ENCODE measurements at regions not wholly inside any gene's neighbourhood (a gene's known extent, or its start where the extent isn't known, plus 50 kb on each side); places are given as distances from the start of the nearest gene placed in this dataset.

DNA sequence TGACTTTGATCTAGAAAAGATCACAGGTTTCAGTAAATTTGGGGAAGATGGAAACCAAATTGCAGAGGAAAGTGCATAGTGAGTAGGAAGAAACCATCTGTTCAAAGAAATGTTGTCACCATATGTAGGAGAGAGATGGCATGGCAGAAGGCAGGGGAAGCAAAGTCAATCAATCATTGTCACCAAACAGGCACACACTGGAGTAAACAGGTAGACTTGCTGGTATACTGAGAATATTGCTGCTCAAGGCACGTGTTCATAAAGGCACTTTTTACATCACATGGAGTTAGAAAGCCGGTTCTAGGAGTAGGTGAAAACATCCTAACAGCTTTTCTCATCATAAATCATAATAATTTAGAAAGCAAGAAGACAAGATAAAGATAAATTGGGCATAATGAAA is 550.5 kb upstream of the FAT1 start:
- TF ChIP-seq TAF1 (IDR thresholded peaks at IDR 0.05; ENCODE audit: low read depth, low read length) = no peak
- TF ChIP-seq, protein P1, sequence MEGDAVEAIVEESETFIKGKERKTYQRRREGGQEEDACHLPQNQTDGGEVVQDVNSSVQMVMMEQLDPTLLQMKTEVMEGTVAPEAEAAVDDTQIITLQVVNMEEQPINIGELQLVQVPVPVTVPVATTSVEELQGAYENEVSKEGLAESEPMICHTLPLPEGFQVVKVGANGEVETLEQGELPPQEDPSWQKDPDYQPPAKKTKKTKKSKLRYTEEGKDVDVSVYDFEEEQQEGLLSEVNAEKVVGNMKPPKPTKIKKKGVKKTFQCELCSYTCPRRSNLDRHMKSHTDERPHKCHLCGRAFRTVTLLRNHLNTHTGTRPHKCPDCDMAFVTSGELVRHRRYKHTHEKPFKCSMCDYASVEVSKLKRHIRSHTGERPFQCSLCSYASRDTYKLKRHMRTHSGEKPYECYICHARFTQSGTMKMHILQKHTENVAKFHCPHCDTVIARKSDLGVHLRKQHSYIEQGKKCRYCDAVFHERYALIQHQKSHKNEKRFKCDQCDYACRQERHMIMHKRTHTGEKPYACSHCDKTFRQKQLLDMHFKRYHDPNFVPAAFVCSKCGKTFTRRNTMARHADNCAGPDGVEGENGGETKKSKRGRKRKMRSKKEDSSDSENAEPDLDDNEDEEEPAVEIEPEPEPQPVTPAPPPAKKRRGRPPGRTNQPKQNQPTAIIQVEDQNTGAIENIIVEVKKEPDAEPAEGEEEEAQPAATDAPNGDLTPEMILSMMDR (IDR thresholded peaks at IDR 0.05; ENCODE audit: control extremely low read depth in 1 of 3, insufficient read depth in 1 of 3, low read depth in 1 of 3, low read length in 3 of 3) = no peak
- TF ChIP-seq ATF3 (IDR thresholded peaks at IDR 0.05; ENCODE audit: insufficient read depth, low read depth, low read length) = no peak
- no peak for TF ChIP-seq POLR2A (IDR thresholded peaks at IDR 0.05; ENCODE audit: control extremely low read depth in 1 of 2, low read depth in 2 of 2, low read length in 2 of 2)
- TF ChIP-seq RFX5 (IDR thresholded peaks at IDR 0.05; ENCODE audit: borderline replicate concordance, low read depth, low read length) = no peak

Data from H1 (cell line).